D721Med (cell line): ENCODE measurements at regions not wholly inside any gene's neighbourhood (a gene's known extent, or its start where the extent isn't known, plus 50 kb on each side); places are given as distances from the start of the nearest gene placed in this dataset.

Source experiments
- DNase-seq: peaks from one replicate; pipeline ENCODE4 v3.0.0; 2011; ENCODE audit warnings: low spot score; ENCODE audit not compliant: insufficient read length
- FAIRE-seq: peaks from 2 replicates; lab custom pipeline; 2011; peaks lifted over from hg19 to GRCh38; lab: Jason Lieb, UNC
- TF ChIP-seq, protein P1 (sequence below): IDR thresholded peaks from 2 replicates; pipeline ENCODE4 v1.5.1; 2012; ENCODE audit warnings: mild to moderate bottlenecking, control low read depth; ENCODE audit not compliant: insufficient read depth; ENCODE audit errors: missing control alignments

DNA sequence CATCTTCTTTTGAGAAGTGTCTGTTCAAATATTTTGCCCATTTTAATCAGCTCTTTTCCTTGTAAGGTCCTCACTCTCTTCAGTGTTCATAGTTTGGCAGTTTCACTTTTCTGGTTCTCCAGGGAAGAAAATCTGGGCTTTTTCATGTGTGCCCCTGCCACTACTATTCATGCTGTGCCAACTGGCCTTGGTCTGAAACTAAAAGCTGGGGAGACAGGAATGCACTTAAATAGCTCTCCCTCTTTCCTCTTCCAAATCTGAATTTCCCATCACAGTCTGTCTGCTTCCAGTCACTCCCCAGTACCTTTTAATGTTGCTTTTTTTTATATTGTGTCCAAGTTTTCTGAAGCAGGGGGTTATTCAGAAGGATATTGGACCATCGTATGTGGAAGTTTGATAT lies 574.3 kb upstream of the POU3F3 start:
- DNase-seq, result no peak
- FAIRE-seq, result no peak
- TF ChIP-seq, protein P1, sequence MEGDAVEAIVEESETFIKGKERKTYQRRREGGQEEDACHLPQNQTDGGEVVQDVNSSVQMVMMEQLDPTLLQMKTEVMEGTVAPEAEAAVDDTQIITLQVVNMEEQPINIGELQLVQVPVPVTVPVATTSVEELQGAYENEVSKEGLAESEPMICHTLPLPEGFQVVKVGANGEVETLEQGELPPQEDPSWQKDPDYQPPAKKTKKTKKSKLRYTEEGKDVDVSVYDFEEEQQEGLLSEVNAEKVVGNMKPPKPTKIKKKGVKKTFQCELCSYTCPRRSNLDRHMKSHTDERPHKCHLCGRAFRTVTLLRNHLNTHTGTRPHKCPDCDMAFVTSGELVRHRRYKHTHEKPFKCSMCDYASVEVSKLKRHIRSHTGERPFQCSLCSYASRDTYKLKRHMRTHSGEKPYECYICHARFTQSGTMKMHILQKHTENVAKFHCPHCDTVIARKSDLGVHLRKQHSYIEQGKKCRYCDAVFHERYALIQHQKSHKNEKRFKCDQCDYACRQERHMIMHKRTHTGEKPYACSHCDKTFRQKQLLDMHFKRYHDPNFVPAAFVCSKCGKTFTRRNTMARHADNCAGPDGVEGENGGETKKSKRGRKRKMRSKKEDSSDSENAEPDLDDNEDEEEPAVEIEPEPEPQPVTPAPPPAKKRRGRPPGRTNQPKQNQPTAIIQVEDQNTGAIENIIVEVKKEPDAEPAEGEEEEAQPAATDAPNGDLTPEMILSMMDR, result no peak

DNA sequence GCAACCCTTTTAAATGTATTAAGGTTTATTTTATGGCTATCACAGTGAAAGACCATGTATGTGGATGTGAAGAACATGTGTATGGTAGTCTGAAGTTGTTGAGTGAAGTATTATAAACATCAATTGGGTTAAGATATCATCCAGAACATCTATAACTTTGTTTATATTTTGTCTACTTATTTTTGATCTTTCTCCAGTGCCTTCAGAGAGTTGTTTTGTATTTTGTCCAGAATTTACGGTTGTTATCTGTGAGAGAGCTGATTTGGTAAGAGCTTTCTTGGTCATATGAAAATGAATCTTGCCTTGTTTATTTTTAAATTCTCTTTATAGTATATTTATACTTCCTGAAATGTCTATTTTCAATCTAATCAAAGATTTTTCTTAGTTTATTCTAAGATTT lies 573.7 kb upstream of the POU3F3 start:
- FAIRE-seq (no peak), DNase-seq (no peak)
- TF ChIP-seq, protein P1, result no peak

DNA sequence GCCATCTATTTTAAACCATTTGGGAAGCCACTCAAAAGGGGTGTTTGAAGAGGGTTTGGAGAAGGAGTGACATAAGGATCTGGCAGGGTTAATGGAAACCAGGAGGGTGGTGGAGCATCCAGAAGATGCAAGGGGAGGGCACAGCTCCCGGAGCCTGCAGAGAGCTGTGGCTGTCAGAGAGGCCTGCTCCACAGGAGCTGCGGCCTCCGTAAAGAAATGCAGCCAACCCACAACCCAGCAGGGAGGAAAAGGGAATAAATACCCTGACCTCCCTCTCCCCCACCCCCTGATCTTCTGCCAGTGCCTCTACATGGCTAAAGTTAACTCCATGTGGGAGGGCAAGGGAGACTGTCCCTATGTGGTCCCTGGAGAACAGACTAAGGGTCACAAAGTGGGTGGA lies 567.1 kb upstream of the POU3F3 start:
- no peak for FAIRE-seq
- TF ChIP-seq, protein P1, result no peak
- no peak for DNase-seq

DNA sequence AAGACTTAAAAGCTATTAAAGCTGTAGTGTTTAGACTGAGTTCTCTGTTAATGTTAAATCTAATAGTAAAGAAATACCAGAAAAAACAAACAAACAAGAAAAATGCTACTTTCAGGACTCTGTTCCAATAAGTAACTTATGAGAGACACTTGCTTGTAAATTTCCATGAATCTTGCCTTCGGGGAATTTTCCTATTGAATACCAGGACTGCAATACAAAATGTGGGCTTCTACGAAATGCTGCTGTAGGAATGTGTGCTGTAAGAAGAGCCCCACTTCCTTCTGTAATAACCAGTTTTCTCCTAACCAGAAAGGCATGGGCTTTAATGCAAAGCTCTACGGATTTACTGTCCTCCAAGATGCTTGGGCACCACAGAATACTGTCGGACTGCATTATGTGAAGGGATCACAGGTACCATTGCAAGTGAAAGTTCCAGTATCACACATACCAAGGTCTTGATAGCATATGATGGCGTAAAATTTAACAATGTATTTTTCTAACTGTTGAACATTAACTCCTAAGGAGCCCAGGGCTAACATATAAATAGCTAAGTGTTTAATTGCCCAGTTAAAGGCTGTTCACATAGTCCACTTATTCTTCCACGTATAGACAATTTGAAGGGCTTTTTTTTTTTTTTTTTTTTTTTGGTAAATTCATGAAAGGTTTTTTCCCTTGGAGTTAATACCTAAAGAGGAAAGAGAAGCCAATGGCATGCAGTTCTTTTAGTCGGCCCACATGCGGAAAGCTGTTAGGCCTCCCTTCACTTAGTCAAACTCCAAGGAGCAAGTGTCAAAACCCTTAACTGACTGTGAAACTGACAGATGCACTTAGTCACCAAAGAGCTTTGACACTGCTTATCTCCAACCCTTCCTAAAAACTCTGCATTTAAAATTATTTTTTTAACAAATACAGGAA lies 564.0 kb upstream of the POU3F3 start:
- no peak for FAIRE-seq
- TF ChIP-seq, protein P1, result no peak
- DNase-seq, result no peak

DNA sequence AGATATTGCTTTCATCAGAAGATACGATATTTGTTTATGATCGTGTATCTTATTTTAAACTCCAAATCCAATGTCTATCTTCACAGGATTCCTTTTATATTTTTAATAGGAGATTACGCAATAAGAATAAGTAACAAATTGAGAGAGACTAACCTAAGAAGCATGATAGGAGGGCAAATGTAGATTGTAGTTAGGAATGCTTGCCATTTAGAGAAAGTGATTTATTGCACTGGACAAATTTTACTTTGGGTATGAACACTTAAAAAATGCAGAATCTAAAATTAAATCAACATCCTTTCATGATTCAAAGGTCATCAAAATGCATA lies 563.4 kb upstream of the POU3F3 start:
- DNase-seq, result no peak
- FAIRE-seq, result no peak
- TF ChIP-seq, protein P1, result no peak

DNA sequence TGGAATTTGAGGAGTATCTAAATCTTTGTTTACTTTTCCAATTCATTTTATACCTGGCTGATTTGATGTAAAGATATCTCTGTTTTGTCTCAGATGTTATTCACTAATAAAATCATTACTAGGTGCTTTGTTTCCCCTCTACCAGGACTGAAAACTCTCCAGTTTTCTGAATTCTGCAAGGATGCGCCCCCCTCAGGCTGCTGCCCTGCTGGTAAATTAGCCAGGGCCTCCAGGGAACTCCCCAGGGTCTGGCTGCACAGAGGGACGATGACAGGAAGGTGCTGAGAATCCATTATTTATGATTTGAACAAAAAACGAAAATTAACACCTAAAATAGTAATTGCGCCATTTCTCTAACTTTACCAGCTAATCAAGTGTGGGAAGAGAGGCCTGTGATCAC lies 541.2 kb upstream of the POU3F3 start:
- TF ChIP-seq, protein P1, result no peak
- FAIRE-seq (no peak), DNase-seq (no peak)

DNA sequence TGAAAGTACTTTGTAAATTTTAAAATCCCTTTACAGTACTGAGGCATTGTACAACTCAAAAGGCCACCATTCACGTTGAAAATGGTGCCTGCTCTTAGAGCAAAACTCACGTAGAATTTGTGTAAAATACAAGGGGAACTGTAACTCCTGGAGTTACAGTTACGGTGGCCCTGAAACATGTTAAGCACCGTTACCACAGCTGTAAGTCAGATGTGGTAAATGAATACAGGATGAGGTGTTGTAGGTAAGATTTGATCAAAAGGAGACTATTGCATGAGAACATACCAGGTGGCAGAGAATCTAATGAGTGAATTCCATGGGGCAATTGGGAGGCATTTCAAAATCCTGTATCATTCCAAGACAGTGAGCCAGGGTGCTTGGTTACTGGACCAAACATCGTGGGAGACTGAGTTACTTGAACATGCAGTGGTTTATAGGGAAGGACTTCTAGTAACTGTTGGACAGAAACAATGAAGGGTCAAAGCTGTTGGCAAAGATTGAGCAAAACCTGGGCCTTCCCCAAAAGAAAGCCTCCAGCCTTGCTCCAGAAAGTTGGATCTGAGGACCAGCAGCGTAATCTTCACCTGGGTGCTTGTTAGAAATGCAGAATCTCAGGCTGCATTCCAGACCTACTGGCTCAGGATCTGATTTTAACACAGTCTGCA lies 535.8 kb upstream of the POU3F3 start:
- FAIRE-seq (no peak), DNase-seq (no peak)
- TF ChIP-seq, protein P1, result no peak
